ENCODE measurements at regions not wholly inside any gene's neighbourhood (a gene's known extent, or its start where the extent isn't known, plus 50 kb on each side); places are given as distances from the start of the nearest gene placed in this dataset.

- Histone ChIP-seq H3K27ac (no peak overlapping the region), H3K4me3 (no peak overlapping the region), H3K4me1 (no peaks in the 10 kb centered on the region), H3K36me3 (no peaks in the 10 kb centered on the region), H3K27me3 (no peaks in the 10 kb centered on the region), H3K9me3 (no peaks in the 10 kb centered on the region)
- no peak for ATAC-seq (ENCODE audit: low FRiP score in 2 of 2)
- TF ChIP-seq POLR2A (IDR thresholded peaks at IDR 0.05), result no peak
- no peak for TF ChIP-seq POLR2AphosphoS5 (IDR thresholded peaks at IDR 0.05)
- no peak for TF ChIP-seq CTCF (IDR thresholded peaks at IDR 0.05)
- TF ChIP-seq EP300 (IDR thresholded peaks at IDR 0.05), result no peak
- 77% methylated on average over 2 of the region's 2 CpGs for WGBS, 2 donors
- DNase-seq, result no peak
These were observed 929.6 kb downstream of the TAF11L14 start for GRCh38 chr5:18563853-18564252.

GRCh38 chr5:18566671-18567070 lies 932.4 kb downstream of the TAF11L14 start:
- Histone ChIP-seq H3K9me3 (no peaks in the 10 kb centered on the region), H3K4me1 (no peaks in the 10 kb centered on the region), H3K36me3 (no peaks in the 10 kb centered on the region), H3K4me3 (no peak overlapping the region), H3K27me3 (no peaks in the 10 kb centered on the region), H3K27ac (no peak overlapping the region)
- DNase-seq, result no peak
- TF ChIP-seq POLR2A (IDR thresholded peaks at IDR 0.05), result no peak
- no peak for ATAC-seq (ENCODE audit: low FRiP score in 2 of 2)

DNA sequence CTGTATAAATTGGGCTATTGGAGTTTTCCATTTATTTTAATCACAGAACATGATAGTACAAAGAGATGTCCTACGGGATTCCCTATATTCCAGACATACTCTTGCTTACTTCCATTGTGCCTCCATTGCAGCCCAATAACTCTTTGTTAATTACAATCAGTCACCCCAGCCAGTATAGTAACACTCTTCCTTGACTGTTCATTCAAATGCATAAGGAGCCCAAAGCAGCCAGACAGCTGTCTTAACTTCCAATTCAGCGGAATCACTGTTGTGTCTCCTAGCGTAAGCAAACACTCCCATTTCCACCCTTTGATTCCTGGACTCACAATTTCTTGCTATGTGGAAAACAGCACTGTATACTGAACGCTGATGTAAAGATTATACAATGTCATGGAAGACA lies 942.3 kb downstream of the TAF11L14 start:
- no peak for TF ChIP-seq POLR2A (IDR thresholded peaks at IDR 0.05)
- no peak for TF ChIP-seq POLR2AphosphoS5 (IDR thresholded peaks at IDR 0.05)
- no peak for TF ChIP-seq CTCF (IDR thresholded peaks at IDR 0.05)
- no peak for TF ChIP-seq EP300 (IDR thresholded peaks at IDR 0.05)
- Histone ChIP-seq H3K27ac (no peak overlapping the region), H3K36me3 (no peaks in the 10 kb centered on the region), H3K27me3 (no peaks in the 10 kb centered on the region), H3K4me3 (no peak overlapping the region), H3K4me1 (no peaks in the 10 kb centered on the region), H3K9me3 (no peaks in the 10 kb centered on the region)
- ATAC-seq (ENCODE audit: low FRiP score in 2 of 2) (no peak), DNase-seq (no peak)
- 76 to 88% methylated on average over 4 of the region's 4 CpGs for WGBS, 2 donors

GRCh38 chr5:18601185-18601584 lies 966.9 kb downstream of the TAF11L14 start:
- no peak for TF ChIP-seq EP300 (IDR thresholded peaks at IDR 0.05)
- no peak for TF ChIP-seq POLR2AphosphoS5 (IDR thresholded peaks at IDR 0.05)
- no peak for TF ChIP-seq CTCF (IDR thresholded peaks at IDR 0.05)
- no peak for TF ChIP-seq POLR2A (IDR thresholded peaks at IDR 0.05)
- Histone ChIP-seq H3K4me3 (no peak overlapping the region), H3K27me3 (no peaks in the 10 kb centered on the region), H3K9me3 (no peaks in the 10 kb centered on the region), H3K27ac (no peak overlapping the region), H3K4me1 (no peaks in the 10 kb centered on the region), H3K36me3 (no peaks in the 10 kb centered on the region)
- 71 to 75% methylated on average over 1 of the region's 1 CpG for WGBS, 2 donors
- ATAC-seq (ENCODE audit: low FRiP score in 2 of 2) (no peak), DNase-seq (no peak)

DNA sequence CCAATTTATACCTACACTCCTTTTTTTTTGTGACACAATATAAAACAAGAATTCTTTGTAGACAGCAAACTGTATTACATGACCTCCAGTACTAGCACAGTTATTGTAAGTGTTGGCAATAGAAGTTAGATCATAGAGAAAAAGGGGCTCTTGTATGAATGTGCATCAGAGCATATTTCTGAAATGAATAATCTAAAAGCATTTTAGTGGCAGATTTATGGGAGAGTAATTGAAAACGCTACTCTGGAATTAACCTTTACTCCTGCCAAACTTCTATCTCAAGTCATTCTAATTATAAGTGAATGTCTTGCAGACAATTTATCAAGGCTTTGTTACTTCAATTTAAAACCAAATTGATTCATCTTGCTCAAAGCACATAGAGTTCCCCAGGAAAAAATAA lies 968.1 kb downstream of the TAF11L14 start:
- H3K27ac ChIP-seq, result no peak overlapping the region
- H3K9me3 ChIP-seq, result no peaks in the 10 kb centered on the region
- TF ChIP-seq POLR2AphosphoS5 (IDR thresholded peaks at IDR 0.05), result no peak
- TF ChIP-seq CTCF (IDR thresholded peaks at IDR 0.05), result no peak
- TF ChIP-seq EP300 (IDR thresholded peaks at IDR 0.05), result no peak
- TF ChIP-seq POLR2A (IDR thresholded peaks at IDR 0.05), result no peak
- 80 to 85% methylated on average over 1 of the region's 1 CpG for WGBS, 2 donors
- no peak for ATAC-seq (ENCODE audit: low FRiP score in 2 of 2)
- no peak overlapping the region for H3K4me3 ChIP-seq
- no peaks in the 10 kb centered on the region for H3K36me3 ChIP-seq
- no peaks in the 10 kb centered on the region for H3K27me3 ChIP-seq
- no peak for DNase-seq
- no peaks in the 10 kb centered on the region for H3K4me1 ChIP-seq
